ENCODE measurements at regions not wholly inside any gene's neighbourhood (a gene's known extent, or its start where the extent isn't known, plus 50 kb on each side); places are given as distances from the start of the nearest gene placed in this dataset.

DNA sequence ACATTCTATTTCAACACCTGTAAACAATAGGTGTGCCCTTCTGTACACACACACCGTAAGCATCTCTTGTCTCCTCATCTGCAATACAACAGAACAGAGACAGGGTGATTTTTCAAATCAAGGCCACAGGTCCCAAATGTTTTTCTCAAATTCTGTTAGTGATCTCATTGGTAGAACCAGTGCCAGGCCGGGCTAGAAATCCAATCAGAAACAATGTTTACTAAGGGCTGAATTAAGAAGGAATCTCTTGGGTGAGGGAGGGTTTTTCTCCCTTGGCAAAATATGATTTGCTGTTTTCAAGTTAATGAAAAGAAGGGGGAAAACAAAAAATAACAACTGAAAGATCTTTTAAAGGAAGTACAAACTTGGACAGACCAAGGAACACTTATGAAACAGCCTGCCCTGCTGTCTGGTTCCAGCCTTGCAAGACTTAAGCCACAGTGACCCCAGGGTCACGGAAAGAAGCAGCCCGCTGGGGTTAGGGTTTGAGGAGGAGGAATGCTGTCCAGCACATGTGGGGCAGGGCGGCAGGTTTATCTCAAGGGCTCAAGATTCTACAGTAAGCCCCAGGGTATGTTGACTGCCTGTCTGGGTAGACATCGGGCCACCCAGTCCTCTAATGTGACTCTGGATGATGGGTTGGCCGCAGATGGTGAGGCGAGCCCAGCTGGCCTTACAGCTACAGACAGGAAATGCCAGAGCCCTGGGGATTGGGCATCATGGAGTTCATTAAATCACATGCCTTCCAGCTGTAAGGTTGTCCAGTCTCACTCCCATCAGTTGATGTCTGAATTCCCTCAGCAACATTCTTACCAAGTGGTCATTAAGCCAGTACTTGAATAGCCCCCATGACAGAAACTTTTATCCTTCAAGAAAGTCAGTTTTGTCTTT lies 73.3 kb upstream of the SLC44A3 start:
- no peak for TF ChIP-seq ZNF274 (IDR thresholded peaks at IDR 0.05; ENCODE audit: low read length)
- no peak for TF ChIP-seq ZNF274 (tag by site-specific recombination; IDR thresholded peaks at IDR 0.05; ENCODE audit: borderline replicate concordance)
- TF ChIP-seq, protein P1, sequence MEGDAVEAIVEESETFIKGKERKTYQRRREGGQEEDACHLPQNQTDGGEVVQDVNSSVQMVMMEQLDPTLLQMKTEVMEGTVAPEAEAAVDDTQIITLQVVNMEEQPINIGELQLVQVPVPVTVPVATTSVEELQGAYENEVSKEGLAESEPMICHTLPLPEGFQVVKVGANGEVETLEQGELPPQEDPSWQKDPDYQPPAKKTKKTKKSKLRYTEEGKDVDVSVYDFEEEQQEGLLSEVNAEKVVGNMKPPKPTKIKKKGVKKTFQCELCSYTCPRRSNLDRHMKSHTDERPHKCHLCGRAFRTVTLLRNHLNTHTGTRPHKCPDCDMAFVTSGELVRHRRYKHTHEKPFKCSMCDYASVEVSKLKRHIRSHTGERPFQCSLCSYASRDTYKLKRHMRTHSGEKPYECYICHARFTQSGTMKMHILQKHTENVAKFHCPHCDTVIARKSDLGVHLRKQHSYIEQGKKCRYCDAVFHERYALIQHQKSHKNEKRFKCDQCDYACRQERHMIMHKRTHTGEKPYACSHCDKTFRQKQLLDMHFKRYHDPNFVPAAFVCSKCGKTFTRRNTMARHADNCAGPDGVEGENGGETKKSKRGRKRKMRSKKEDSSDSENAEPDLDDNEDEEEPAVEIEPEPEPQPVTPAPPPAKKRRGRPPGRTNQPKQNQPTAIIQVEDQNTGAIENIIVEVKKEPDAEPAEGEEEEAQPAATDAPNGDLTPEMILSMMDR (tag by site-specific recombination; IDR thresholded peaks at IDR 0.05) = no peak
